IMR-90 (cell line): ENCODE measurements at regions not wholly inside any gene's neighbourhood (a gene's known extent, or its start where the extent isn't known, plus 50 kb on each side); places are given as distances from the start of the nearest gene placed in this dataset.

Experiments
- ATAC-seq: fragments of 200-7000 bp; cut with Tn5 transposase; 2 replicates; pipeline ENCODE4 v1.9.1; 2020; ENCODE audit warnings: low read depth, mild to moderate bottlenecking, moderate library complexity
- BruUV-seq: library from RNA; stranded (reverse); fragments of 400-500 nt; replicated peaks from 2 replicates; lab custom pipeline; 2021; lab: Mats Ljungman, UMichigan
- CTCF ChIA-PET: fragments of 300-600 bp; formaldehyde crosslinking; extraction: SDS; loops from one replicate; lab custom pipeline; 2021; ENCODE audit warnings: antibody characterized with exemption; lab: Yijun Ruan, JAX
- POLR2A ChIA-PET: fragments of 300-600 bp; sonication (Branson Sonifier 250); formaldehyde crosslinking; loops from one replicate; lab custom pipeline; 2022; ENCODE audit warnings: antibody characterized with exemption; ENCODE audit not compliant: unreplicated experiment; lab: Charles Lee
- DNase-seq: peaks from one replicate; pipeline ENCODE4 v3.0.0; 2013
- H2AFZ ChIP-seq: replicated peaks from 2 replicates; pipeline ENCODE3; 2013; ENCODE audit warnings: low read length, mild to moderate bottlenecking; ENCODE audit not compliant: poor library complexity
- H2AK5ac ChIP-seq: 2 replicates; pipeline ENCODE4 v1.6.1; 2013; ENCODE audit warnings: low read depth, low read length, inconsistent platforms
- H2AK9ac ChIP-seq: replicated peaks from 2 replicates; pipeline ENCODE3; 2013; ENCODE audit warnings: mild to moderate bottlenecking, low read depth, low read length, moderate library complexity; ENCODE audit not compliant: poor library complexity
- H2BK120ac ChIP-seq: 2 replicates; pipeline ENCODE4 v1.6.1; 2013; ENCODE audit warnings: low read depth, low read length, inconsistent platforms
- H2BK15ac ChIP-seq: 3 replicates; pipeline ENCODE4 v1.6.1; 2013; ENCODE audit warnings: low read depth, low read length, inconsistent platforms
- H2BK20ac ChIP-seq: 2 replicates; pipeline ENCODE4 v1.6.1; 2013; ENCODE audit warnings: low read depth, mild to moderate bottlenecking, inconsistent platforms, low read length, moderate library complexity
- H2BK5ac ChIP-seq: 2 replicates; pipeline ENCODE4 v1.6.1; 2013; ENCODE audit warnings: mild to moderate bottlenecking, low read depth, low read length, inconsistent platforms; ENCODE audit not compliant: poor library complexity, severe bottlenecking
- H3K14ac ChIP-seq: replicated peaks from 2 replicates; pipeline ENCODE4 v1.6.1; 2013; ENCODE audit warnings: low read depth, low read length, inconsistent platforms
- H3K18ac ChIP-seq: 2 replicates; pipeline ENCODE4 v1.6.1; 2013; ENCODE audit warnings: low read depth, low read length, control low read depth
- H3K23ac ChIP-seq: 2 replicates; pipeline ENCODE4 v1.6.1; 2013; ENCODE audit warnings: low read depth, low read length, inconsistent platforms
- H3K27ac ChIP-seq: 2 replicates; pipeline ENCODE4 v1.5.1; 2013; ENCODE audit warnings: mild to moderate bottlenecking, control low read depth, low read length; ENCODE audit not compliant: insufficient read depth
- H3K27me3 ChIP-seq: 2 replicates; pipeline ENCODE4 v1.6.1; 2013; ENCODE audit warnings: low read length; ENCODE audit not compliant: control insufficient read depth, insufficient read depth
- H3K36me3 ChIP-seq: 2 replicates; pipeline ENCODE4 v1.6.1; 2013; ENCODE audit warnings: low read length, mixed read lengths; ENCODE audit not compliant: control insufficient read depth, insufficient read depth
- H3K4ac ChIP-seq: 2 replicates; pipeline ENCODE4 v1.6.1; 2013; ENCODE audit warnings: low read depth, low read length, inconsistent platforms
- H3K4me1 ChIP-seq: 2 replicates; pipeline ENCODE4 v1.6.1; 2013; ENCODE audit warnings: low read length, mixed read lengths; ENCODE audit not compliant: control insufficient read depth, insufficient read depth
- H3K4me2 ChIP-seq: 2 replicates; pipeline ENCODE4 v1.6.1; 2013; ENCODE audit warnings: low read depth, mild to moderate bottlenecking, control low read depth, low read length, moderate library complexity
- H3K4me3 ChIP-seq: 2 replicates; pipeline ENCODE4 v1.5.1; 2013; ENCODE audit warnings: low read depth, mild to moderate bottlenecking, control low read depth, low read length, moderate library complexity; ENCODE audit not compliant: insufficient read depth
- H3K56ac ChIP-seq: 2 replicates; pipeline ENCODE4 v1.6.1; 2013; ENCODE audit warnings: low read length, inconsistent platforms; ENCODE audit not compliant: insufficient read depth; ENCODE audit errors: extremely low read depth
- H3K79me1 ChIP-seq, 2 experiments: 2 replicates each; pipeline ENCODE4 v1.6.1; 2013; ENCODE audit warnings: low read length in 2 of 2, inconsistent platforms in 1 of 2, low read depth in 1 of 2
- H3K9ac ChIP-seq: 2 replicates; pipeline ENCODE4 v1.6.1; 2013; ENCODE audit warnings: low read depth, low read length, control low read depth
- H3K9me1 ChIP-seq: 2 replicates; pipeline ENCODE4 v1.6.1; 2013; ENCODE audit warnings: low read length, inconsistent platforms; ENCODE audit not compliant: insufficient read depth
- H3K9me3 ChIP-seq: 2 replicates; pipeline ENCODE4 v1.6.1; 2013; ENCODE audit warnings: low read length; ENCODE audit not compliant: control insufficient read depth, insufficient read depth
- H4K20me1 ChIP-seq: 2 replicates; pipeline ENCODE4 v1.6.1; 2013; ENCODE audit warnings: low read length, inconsistent platforms; ENCODE audit not compliant: insufficient read depth
- H4K5ac ChIP-seq: 2 replicates; pipeline ENCODE4 v1.6.1; 2013; ENCODE audit warnings: mild to moderate bottlenecking, low read depth, low read length, control low read depth
- H4K8ac ChIP-seq, 2 experiments: 2 replicates each; pipeline ENCODE4 v1.6.1; 2013; ENCODE audit warnings: low read depth in 2 of 2, low read length in 2 of 2, control low read depth in 1 of 2, inconsistent platforms in 1 of 2
- H4K91ac ChIP-seq: 2 replicates; pipeline ENCODE4 v1.6.1; 2013; ENCODE audit warnings: low read depth, low read length, inconsistent platforms; ENCODE audit not compliant: insufficient read depth
- CEBPB ChIP-seq: IDR thresholded peaks from 2 replicates; pipeline ENCODE4 v1.6.1; 2012; ENCODE audit warnings: low read depth, low read length, improper control_type of control experiment
- CHD1 ChIP-seq: IDR thresholded peaks from 2 replicates; pipeline ENCODE4 v1.6.1; 2012; ENCODE audit warnings: low read depth, low read length, improper control_type of control experiment
- FOS ChIP-seq: fragments of 150-350 bp; IDR thresholded peaks from 2 replicates; pipeline ENCODE4 v1.6.1; 2016; ENCODE audit warnings: low read depth, low read length
- NFE2L2 ChIP-seq: fragments of 150-350 bp; IDR thresholded peaks from 2 replicates; pipeline ENCODE4 v1.6.1; 2016; ENCODE audit warnings: low read depth, mild to moderate bottlenecking, low read length
- RCOR1 ChIP-seq: IDR thresholded peaks from 2 replicates; pipeline ENCODE4 v1.6.1; 2012; ENCODE audit warnings: mild to moderate bottlenecking, low read length, improper control_type of control experiment; ENCODE audit not compliant: insufficient replicate concordance
- WGBS, 2 experiments: methylation state at CpG; one replicate each; pipeline versions ENCODE4 v1.1.5 to v1.1.7; 2013; ENCODE audit warnings: missing lambda C conversion rate in 2 of 2; ENCODE audit not compliant: insufficient read length in 1 of 2; ENCODE audit errors: extremely low coverage in 2 of 2; 5-methylcytosine and 5-hydroxymethylcytosine counted together
- dilution Hi-C: fragments of 300-500 bp; cut with HindIII; formaldehyde crosslinking; loops from one replicate; pipeline ENCODE4 v1.14.3; 2018; ENCODE audit warnings: low sequenced_read_pairs; ENCODE audit not compliant: unreplicated experiment
- in situ Hi-C: fragments of 300-500 bp; cut with MboI; formaldehyde crosslinking; loops from 3 replicates; pipeline ENCODE4 v1.14.3; 2019; ENCODE audit warnings: low sequenced_read_pairs, inconsistent platforms, mixed read lengths
- intact Hi-C: fragments of 100-400 bp; cut with micrococcal nuclease; formaldehyde crosslinking; loops from 2 replicates; pipeline ENCODE4 v1.10.0; 2022

DNA sequence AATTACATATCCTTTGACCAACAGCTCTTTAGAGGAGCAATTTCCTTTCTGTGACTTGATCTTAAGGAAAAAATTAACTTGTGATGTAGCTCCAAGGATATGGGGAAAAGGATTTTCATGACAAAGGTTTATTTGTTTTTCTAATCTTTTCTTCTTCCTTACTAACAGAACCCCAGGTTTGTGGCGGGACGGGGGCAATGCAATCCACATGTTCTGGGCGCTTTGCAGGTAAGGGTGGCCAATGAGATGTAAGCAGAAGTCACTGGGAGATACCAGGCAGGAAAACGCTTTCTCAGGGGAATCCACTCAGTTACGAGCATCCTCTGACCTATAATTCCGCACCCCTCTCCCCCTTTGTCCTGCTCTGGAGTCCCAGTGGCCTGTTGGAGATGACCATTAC, 122.0 kb downstream of the MRPS6 start:
- H4K8ac ChIP-seq, result no peak overlapping the region
- no peak overlapping the region for H3K27ac ChIP-seq
- dilution Hi-C loops (no loop called here), in situ Hi-C loops (no loop called here), intact Hi-C loops (no loop called here)
- no peak overlapping the region for H2BK20ac ChIP-seq
- no peak for DNase-seq
- POLR2A ChIA-PET, result no interaction called here
- H3K36me3 ChIP-seq, result no peaks in the 10 kb centered on the region
- H2BK5ac ChIP-seq, result no peak overlapping the region
- CTCF ChIA-PET, result no interaction called here
- BruUV-seq, result no TSS peak
- no peak overlapping the region for H3K4ac ChIP-seq
- H3K9me1 ChIP-seq, result no peaks in the 10 kb centered on the region
- no peaks in the 10 kb centered on the region for H3K79me1 ChIP-seq
- no peak overlapping the region for H3K9ac ChIP-seq
- no peaks in the 10 kb centered on the region for H3K9me3 ChIP-seq
- no CpG with 5 or more reads among the region's 6 CpGs for WGBS, 2 experiments
- no peak overlapping the region for H2AK9ac ChIP-seq
- H3K4me2 ChIP-seq, result no peak overlapping the region
- H3K4me1 ChIP-seq, result no peaks in the 10 kb centered on the region
- H2AFZ ChIP-seq, result no peak overlapping the region
- no peak overlapping the region for H4K91ac ChIP-seq
- no peaks in the 10 kb centered on the region for H4K20me1 ChIP-seq
- no peak overlapping the region for H4K5ac ChIP-seq
- H3K18ac ChIP-seq, result no peak overlapping the region
- H2BK15ac ChIP-seq, result no peak overlapping the region
- H3K56ac ChIP-seq, result no peak overlapping the region
- no peak overlapping the region for H2AK5ac ChIP-seq
- no peaks in the 10 kb centered on the region; the same call in none of the 2 replicates for H3K27me3 ChIP-seq
- no peak overlapping the region for H2BK120ac ChIP-seq
- H3K23ac ChIP-seq, result no peak overlapping the region
- no peak for ATAC-seq
- H3K4me3 ChIP-seq, result no peak overlapping the region
- TF ChIP-seq CHD1 (no peak), CEBPB (no peak), RCOR1 (no peak), FOS (no peak), NFE2L2 (no peak)
- H3K14ac ChIP-seq, result no peak overlapping the region
